NCI-H146 treated with DMSO at 0.1 percent for 48 hours (cell line): ENCODE measurements at regions not wholly inside any gene's neighbourhood (a gene's known extent, or its start where the extent isn't known, plus 50 kb on each side); places are given as distances from the start of the nearest gene placed in this dataset.
"Not testable (repeated sequence)": the region's sequence is repeated elsewhere in the genome, so short reads cannot be mapped to it uniquely, and the experiment has no call there.

ENCODE experiments used
- DNase-seq: peaks from one replicate; lab custom pipeline; 2025; ENCODE audit not compliant: unreplicated experiment; lab: John Stamatoyannopoulos, UW

GRCh38 chr5:114953565-114953964 is 216.1 kb downstream of the TRIM36 start:
- no peak for DNase-seq

GRCh38 chr5:114952876-114953275 is 216.8 kb downstream of the TRIM36 start:
- no peak for DNase-seq

GRCh38 chr5:114949756-114950155 is 220.0 kb downstream of the TRIM36 start:
- no peak for DNase-seq

- DNase-seq: no peak
Measured at GRCh38 chr5:114948986-114949621, 220.6 kb downstream of the TRIM36 start.

GRCh38 chr5:114948363-114948762 is 221.3 kb downstream of the TRIM36 start:
- no peak for DNase-seq

GRCh38 chr5:114940709-114941108 is 229.0 kb downstream of the TRIM36 start:
- no peak for DNase-seq

GRCh38 chr5:114935490-114935889 is 234.2 kb downstream of the TRIM36 start:
- no peak for DNase-seq

GRCh38 chr5:114928644-114929462 is 240.9 kb downstream of the TRIM36 start:
- DNase-seq: no peak

- DNase-seq: no peak
Measured at GRCh38 chr5:114924769-114925168, 244.9 kb downstream of the TRIM36 start.

- DNase-seq: no peak
Measured at GRCh38 chr5:114912189-114912920, 257.4 kb downstream of the TRIM36 start.

GRCh38 chr5:114910727-114911126 is 259.0 kb downstream of the TRIM36 start:
- no peak for DNase-seq

- DNase-seq: no peak
Measured at GRCh38 chr5:114909424-114909823, 260.3 kb downstream of the TRIM36 start.

GRCh38 chr5:114903767-114904166 is 265.9 kb downstream of the TRIM36 start:
- DNase-seq: no peak

GRCh38 chr5:114898602-114899001 is 271.1 kb downstream of the TRIM36 start:
- no peak for DNase-seq

GRCh38 chr5:114883675-114884074 is 286.0 kb downstream of the TRIM36 start:
- no peak for DNase-seq

GRCh38 chr5:114859438-114859735 is 310.3 kb downstream of the TRIM36 start:
- no peak for DNase-seq

GRCh38 chr5:114858665-114859437 is 310.9 kb downstream of the TRIM36 start:
- no peak for DNase-seq

- no peak for DNase-seq
Measured at GRCh38 chr5:114857941-114858551, 311.7 kb downstream of the TRIM36 start.

GRCh38 chr5:114844711-114845110 is 325.0 kb downstream of the TRIM36 start:
- DNase-seq: not testable (repeated sequence)

- DNase-seq: no peak
Measured at GRCh38 chr5:114839360-114839759, 330.3 kb downstream of the TRIM36 start.

GRCh38 chr5:114838937-114839336 is 330.8 kb downstream of the TRIM36 start:
- no peak for DNase-seq
